ENCODE measurements at regions not wholly inside any gene's neighbourhood (a gene's known extent, or its start where the extent isn't known, plus 50 kb on each side); places are given as distances from the start of the nearest gene placed in this dataset.

DNA sequence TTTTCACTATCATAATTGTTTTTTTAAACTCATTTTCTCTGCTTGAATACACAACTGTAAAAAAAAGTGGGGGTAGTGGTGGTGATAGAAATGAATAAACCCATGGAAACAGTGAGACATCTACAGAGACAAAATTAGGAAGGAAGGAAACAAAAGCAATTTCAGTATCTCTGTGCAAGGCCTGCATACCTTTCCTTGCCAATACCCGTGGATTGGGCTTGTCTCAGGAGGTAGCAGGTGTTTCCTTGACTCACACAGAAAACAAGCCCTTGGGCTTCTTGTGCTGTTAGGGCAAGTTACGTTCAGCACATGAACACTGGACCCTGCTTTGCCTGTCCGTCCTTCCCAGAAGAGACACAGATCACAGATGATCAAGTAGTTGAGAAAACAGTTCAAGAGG lies 372.2 kb downstream of the ZSWIM6 start:
- Mint-ChIP-seq H3K27ac (peak overlapping the region; percentile 43), H3K4me1 (peaks cover 27 to 40% of the 10 kb centered on the region in 2 donors), H3K9me3 (no peaks in the 10 kb centered on the region), H3K36me3 (no peaks in the 10 kb centered on the region), H3K4me3 (peak overlapping the region in 1 of 2 donors; percentile 2), H3K27me3 (no peaks in the 10 kb centered on the region)
- DNase-seq (peak; percentile 39), ATAC-seq (replicated peaks) (peak; percentile 75 to 77)

DNA sequence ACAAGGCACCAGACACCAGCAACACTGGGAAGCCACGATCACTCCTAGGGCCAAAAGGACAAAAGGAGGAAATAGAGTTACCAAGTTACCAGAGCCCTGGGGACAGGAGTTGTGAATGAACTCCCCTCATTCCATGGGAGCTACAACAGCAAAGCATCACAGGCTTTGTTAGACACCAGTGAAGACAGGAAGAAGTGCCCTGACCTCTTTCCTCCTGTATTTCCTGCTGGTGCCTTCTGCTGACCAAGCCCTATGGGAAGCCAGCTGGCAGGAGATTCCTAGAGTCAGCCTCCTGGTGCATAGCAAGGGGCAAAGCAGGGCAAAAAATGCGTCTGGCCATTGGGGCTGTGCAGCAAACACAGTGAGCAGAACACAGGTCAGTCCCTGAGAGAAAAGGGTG lies 374.7 kb downstream of the ZSWIM6 start:
- H3K36me3 Mint-ChIP-seq, result no peaks in the 10 kb centered on the region
- peaks cover 5% of the 10 kb centered on the region in 2 donors for H3K9me3 Mint-ChIP-seq
- H3K4me1 Mint-ChIP-seq, result peaks cover 24 to 40% of the 10 kb centered on the region in 2 donors
- DNase-seq (no peak), ATAC-seq (replicated peaks) (no peak)
- no peak overlapping the region for H3K4me3 Mint-ChIP-seq
- H3K27me3 Mint-ChIP-seq, result no peaks in the 10 kb centered on the region
- H3K27ac Mint-ChIP-seq, result no peak overlapping the region

DNA sequence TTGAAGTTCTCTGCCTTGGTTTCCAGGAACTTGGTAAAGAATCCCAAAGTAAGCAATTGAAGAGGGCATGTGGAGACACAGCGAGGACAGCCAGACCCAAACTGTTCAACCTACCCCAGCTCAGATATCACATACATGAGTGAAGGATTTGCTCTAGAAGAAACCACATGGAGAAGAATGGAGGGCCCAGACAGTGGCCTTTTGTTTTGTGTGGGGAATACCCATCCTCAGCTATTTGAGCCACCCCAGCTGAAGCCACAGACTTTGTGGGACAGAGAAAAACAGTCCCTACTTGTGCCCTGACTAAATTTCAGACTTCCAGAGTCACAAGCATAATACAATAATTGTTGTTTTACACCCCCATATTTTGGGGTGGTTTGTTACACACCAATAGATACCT lies 387.1 kb downstream of the ZSWIM6 start:
- ATAC-seq (replicated peaks) (peak in 1 of 2 donors; percentile 27), DNase-seq (no peak)
- Mint-ChIP-seq H3K4me1 (peaks cover 0 to 2% of the 10 kb centered on the region in 2 donors), H3K9me3 (peaks cover 10 to 19% of the 10 kb centered on the region in 2 donors), H3K27me3 (peaks cover 0 to 8% of the 10 kb centered on the region in 2 donors), H3K27ac (no peak overlapping the region), H3K4me3 (no peak overlapping the region), H3K36me3 (peaks cover 0 to 4% of the 10 kb centered on the region in 2 donors)

DNA sequence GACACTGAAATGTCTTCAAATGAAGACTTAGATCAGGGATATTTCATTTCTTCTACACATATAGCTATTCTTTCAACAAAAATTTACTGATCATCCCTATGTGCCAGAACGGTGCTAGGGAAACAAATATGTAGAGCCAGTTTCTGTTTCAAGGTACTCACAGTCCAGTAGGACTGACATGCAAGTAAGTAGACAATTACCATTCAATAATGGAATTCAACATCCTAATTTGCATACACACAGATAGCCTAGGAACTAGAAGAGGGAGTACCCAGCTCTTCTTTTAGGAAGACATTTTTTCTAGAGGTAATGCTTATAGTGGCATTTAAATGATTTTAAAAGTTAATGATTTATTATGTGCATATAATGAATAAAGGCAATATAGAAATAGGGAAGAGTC lies 388.8 kb downstream of the ZSWIM6 start:
- ATAC-seq (replicated peaks) (no peak), DNase-seq (no peak)
- H3K9me3 Mint-ChIP-seq, result peaks cover 10 to 19% of the 10 kb centered on the region in 2 donors
- H3K4me1 Mint-ChIP-seq, result peaks cover 0 to 2% of the 10 kb centered on the region in 2 donors
- peaks cover 0 to 8% of the 10 kb centered on the region in 2 donors for H3K27me3 Mint-ChIP-seq
- H3K27ac Mint-ChIP-seq, result no peak overlapping the region
- H3K4me3 Mint-ChIP-seq, result no peak overlapping the region
- H3K36me3 Mint-ChIP-seq, result peaks cover 0 to 4% of the 10 kb centered on the region in 2 donors

DNA sequence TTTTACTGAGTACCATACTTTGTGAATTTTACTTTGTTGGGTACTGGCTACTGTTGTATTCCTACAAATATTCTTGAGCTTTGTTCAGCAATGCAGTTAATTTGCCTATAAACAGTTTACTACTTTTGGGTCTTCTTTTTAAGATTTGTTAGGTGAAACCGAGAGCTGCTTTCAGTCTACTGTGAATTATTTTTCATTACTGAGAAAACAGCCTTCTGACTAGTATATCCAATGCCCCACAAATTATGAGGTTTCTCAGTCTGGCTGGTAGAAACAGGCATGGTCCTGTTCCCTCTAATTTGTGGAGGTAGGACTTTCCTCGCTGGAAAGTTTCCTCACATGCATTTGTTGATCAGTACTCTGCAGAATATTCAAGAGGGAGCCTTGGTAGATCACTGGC lies 392.0 kb downstream of the ZSWIM6 start:
- H3K36me3 Mint-ChIP-seq, result peaks cover 0 to 4% of the 10 kb centered on the region in 2 donors
- H3K27me3 Mint-ChIP-seq, result peaks cover 0 to 8% of the 10 kb centered on the region in 2 donors
- H3K27ac Mint-ChIP-seq, result no peak overlapping the region
- ATAC-seq (replicated peaks) (no peak), DNase-seq (no peak)
- no peak overlapping the region for H3K4me3 Mint-ChIP-seq
- H3K9me3 Mint-ChIP-seq, result peaks cover 10 to 19% of the 10 kb centered on the region in 2 donors
- no peaks in the 10 kb centered on the region for H3K4me1 Mint-ChIP-seq

DNA sequence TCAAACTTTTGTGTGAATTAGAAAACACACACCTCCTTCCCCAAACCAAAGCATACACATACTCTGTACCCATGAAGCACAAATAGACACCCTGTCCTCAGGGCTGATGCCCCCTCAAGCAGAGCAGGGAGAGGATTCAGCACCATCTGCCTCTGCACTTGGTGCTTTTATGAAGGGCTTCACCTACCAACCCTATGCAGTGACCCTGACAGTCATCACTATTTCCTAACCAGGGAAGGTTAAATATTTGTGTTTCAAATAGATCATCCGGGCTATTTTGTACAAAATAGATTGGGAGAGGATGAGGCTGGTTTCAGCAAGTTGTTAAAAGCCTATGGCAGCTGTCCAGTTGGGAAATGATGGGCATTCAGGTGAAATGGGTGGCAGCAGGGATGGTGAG lies 396.2 kb downstream of the ZSWIM6 start:
- no peak for DNase-seq
- peaks cover 2 to 5% of the 10 kb centered on the region in 2 donors for H3K9me3 Mint-ChIP-seq
- no peak for ATAC-seq (replicated peaks)
- no peak overlapping the region for H3K4me3 Mint-ChIP-seq
- H3K27me3 Mint-ChIP-seq, result peaks cover 10 to 32% of the 10 kb centered on the region in 2 donors
- no peak overlapping the region for H3K27ac Mint-ChIP-seq
- H3K4me1 Mint-ChIP-seq, result no peaks in the 10 kb centered on the region
- H3K36me3 Mint-ChIP-seq, result peaks cover 0 to 4% of the 10 kb centered on the region in 2 donors

DNA sequence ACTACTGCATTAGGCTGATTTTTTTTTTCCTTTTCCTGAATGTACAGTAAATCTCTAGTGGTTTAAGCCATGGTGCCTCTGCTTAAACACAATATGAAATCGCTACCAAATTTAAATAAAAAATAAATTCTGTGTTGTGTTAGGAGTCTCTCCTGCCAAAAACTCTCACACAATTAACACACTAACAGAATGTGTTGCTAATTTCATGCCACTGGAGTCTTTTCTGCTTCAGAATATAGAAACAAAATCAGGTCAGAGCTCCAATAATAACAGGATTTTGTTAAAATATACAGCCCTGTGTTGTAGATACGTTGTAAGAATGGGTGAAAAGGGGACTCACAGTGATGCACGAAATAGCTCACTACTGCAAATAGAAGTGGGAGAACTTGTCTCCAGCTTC lies 398.8 kb downstream of the ZSWIM6 start:
- H3K9me3 Mint-ChIP-seq, result no peaks in the 10 kb centered on the region
- no peaks in the 10 kb centered on the region for H3K4me1 Mint-ChIP-seq
- ATAC-seq (replicated peaks) (no peak), DNase-seq (no peak)
- no peak overlapping the region for H3K27ac Mint-ChIP-seq
- no peak overlapping the region for H3K4me3 Mint-ChIP-seq
- peaks cover 10 to 23% of the 10 kb centered on the region in 2 donors for H3K27me3 Mint-ChIP-seq
- H3K36me3 Mint-ChIP-seq, result no peaks in the 10 kb centered on the region

DNA sequence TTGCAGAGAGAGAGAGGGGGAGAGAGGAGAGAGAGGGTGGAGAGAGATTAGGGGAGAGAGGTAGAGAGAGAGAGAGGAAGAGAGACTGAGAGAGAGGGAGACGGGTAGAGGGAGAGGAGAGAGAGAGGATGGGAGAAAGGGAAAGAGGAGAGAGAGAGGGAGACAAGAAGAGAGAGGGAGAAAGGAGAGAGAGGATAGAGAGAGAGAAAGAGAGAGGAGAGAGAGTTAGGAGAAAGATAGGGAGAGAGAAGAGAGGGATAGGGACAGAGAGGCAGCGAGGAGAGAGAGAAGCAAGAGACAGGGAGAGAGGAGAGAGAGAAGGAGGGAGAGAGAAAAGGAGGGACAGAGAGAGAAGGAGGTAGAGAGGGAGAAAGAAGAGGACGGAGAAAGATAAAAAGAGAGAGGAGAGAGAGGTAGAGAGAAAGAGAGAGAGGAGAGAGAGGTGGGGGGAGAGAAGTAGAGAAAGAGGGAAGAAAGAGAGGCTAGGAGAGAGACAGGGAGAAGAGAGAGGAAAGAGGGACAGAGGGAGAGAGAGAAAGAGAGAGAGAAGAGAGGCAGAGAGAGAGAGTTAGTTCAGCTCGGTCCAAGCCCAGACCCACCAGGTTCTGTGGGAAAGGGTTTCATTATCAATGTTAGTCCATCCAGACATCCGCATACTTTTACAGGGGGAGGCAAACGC lies 399.3 kb downstream of the ZSWIM6 start:
- DNase-seq (no peak), ATAC-seq (replicated peaks) (no peak)
- no peaks in the 10 kb centered on the region for H3K36me3 Mint-ChIP-seq
- no peaks in the 10 kb centered on the region for H3K9me3 Mint-ChIP-seq
- no peak overlapping the region for H3K4me3 Mint-ChIP-seq
- H3K27me3 Mint-ChIP-seq, result peaks cover 10 to 23% of the 10 kb centered on the region in 2 donors
- H3K27ac Mint-ChIP-seq, result no peak overlapping the region
- no peaks in the 10 kb centered on the region for H3K4me1 Mint-ChIP-seq

DNA sequence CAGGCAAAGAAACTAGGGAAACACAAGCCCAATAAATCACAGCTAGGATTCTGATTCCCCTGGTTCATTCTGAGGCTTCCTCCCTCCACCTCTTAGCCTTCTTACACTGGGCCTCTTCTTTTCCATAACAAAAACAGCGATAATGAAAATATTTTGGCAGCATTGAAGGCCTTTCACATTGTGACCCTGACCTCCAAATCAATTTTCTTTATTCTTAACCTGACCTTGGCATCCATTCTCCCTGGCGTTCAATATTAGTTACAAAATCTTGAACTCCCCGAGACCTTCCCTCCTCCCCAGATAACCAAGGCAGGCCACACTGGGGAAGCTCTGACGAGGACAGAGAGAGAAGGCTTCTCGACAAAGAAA lies 399.9 kb downstream of the ZSWIM6 start:
- Mint-ChIP-seq H3K27me3 (peaks cover 10 to 23% of the 10 kb centered on the region in 2 donors), H3K4me3 (no peak overlapping the region), H3K27ac (no peak overlapping the region), H3K36me3 (no peaks in the 10 kb centered on the region), H3K4me1 (no peaks in the 10 kb centered on the region), H3K9me3 (no peaks in the 10 kb centered on the region)
- no peak for ATAC-seq (replicated peaks)
- DNase-seq, result no peak

DNA sequence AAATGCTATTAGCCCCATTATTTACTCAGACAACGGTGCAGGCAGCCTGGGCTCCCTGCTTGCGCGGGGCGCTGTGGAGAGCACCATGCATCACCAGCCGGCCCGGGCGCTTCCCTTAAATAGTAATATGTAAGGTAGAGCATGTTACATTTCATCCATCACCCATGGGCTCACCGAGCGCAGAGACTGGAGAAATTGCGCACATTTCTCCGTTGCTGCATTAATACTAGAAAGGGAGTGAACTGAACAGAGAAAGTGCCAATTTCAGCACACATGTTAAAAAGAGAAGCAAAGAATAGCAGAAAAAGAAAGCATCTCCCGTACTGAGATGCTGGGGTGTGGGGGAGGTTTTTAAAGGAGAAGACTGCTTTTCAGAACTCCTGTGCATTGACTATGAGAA lies 400.3 kb downstream of the ZSWIM6 start:
- Mint-ChIP-seq H3K27ac (no peak overlapping the region), H3K4me3 (no peak overlapping the region)
- DNase-seq, result no peak

DNA sequence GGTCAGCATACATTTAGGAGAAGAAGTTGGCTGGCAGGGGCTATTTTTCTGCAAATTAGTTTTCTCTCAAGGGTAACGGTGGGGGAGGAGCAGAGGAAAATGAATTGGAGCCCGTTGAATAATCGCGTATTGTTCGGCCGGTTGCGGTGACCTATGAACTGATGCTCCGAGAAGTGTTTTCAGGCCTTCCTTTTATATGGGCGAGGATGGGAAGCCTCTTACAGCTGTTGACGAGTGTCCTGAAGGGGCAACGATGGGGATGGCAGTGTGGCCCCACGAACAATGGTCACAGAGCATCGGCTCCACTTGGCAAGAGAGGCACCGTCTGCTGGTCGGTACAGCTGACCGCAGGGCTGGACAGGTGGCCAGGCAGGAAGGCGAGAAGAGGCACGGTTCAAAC lies 400.7 kb downstream of the ZSWIM6 start:
- Mint-ChIP-seq H3K36me3 (no peaks in the 10 kb centered on the region), H3K27me3 (peaks cover 10 to 23% of the 10 kb centered on the region in 2 donors), H3K27ac (no peak overlapping the region), H3K4me1 (no peaks in the 10 kb centered on the region), H3K9me3 (no peaks in the 10 kb centered on the region), H3K4me3 (no peak overlapping the region)
- DNase-seq (no peak), ATAC-seq (replicated peaks) (no peak)

More for the DNA sequence above, 400.3 kb downstream of the ZSWIM6 start:
- Mint-ChIP-seq H3K9me3 (no peaks in the 10 kb centered on the region), H3K36me3 (no peaks in the 10 kb centered on the region), H3K4me1 (no peaks in the 10 kb centered on the region), H3K27me3 (peaks cover 10 to 23% of the 10 kb centered on the region in 2 donors)
- ATAC-seq (replicated peaks), result no peak

DNA sequence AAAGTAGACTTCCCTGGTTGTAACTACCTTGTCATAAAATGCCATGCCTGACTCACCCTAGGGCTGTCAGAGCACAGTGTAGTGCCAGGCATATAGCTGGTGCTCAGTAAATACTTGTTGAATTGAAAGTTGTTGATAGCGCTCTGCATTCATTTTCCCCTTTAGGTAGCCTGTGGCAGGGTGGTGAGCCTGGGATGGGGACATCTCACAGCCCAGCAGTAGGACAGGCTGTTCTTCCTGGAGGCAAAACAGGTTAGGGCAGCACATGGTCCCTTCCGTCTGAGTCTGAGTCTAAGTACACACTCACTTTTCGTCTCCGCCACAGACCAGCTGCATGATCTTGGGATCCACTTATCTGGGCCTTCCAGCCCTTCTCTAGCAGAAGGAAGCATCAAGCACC lies 401.9 kb downstream of the ZSWIM6 start:
- no peak for ATAC-seq (replicated peaks)
- no peak for DNase-seq
- H3K4me3 Mint-ChIP-seq, result no peak overlapping the region
- no peaks in the 10 kb centered on the region for H3K36me3 Mint-ChIP-seq
- H3K27me3 Mint-ChIP-seq, result peaks cover 10 to 23% of the 10 kb centered on the region in 2 donors
- no peak overlapping the region for H3K27ac Mint-ChIP-seq
- no peaks in the 10 kb centered on the region for H3K9me3 Mint-ChIP-seq
- H3K4me1 Mint-ChIP-seq, result no peaks in the 10 kb centered on the region

DNA sequence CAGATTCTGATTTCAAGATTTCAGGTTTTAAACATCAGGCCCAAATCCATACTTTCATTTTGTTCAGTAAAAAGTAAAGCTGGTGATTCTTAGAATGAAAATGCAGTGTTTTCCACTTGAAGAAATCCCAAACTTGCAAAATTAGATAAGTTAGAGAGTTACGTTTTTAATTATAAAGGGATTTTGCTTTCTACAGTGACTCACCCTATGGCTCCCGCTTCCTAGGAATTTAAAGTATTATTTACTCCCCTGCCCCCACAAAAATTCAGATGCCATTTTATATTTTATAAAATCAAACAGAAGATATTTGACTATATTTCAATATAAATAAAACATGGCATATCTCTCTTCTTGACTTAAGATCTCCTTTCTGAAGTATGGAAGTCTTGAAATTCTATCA lies 402.9 kb downstream of the ZSWIM6 start:
- no peaks in the 10 kb centered on the region for H3K36me3 Mint-ChIP-seq
- H3K9me3 Mint-ChIP-seq, result no peaks in the 10 kb centered on the region
- no peaks in the 10 kb centered on the region for H3K4me1 Mint-ChIP-seq
- ATAC-seq (replicated peaks) (no peak), DNase-seq (no peak)
- no peak overlapping the region for H3K4me3 Mint-ChIP-seq
- peaks cover 10 to 20% of the 10 kb centered on the region in 2 donors for H3K27me3 Mint-ChIP-seq
- H3K27ac Mint-ChIP-seq, result no peak overlapping the region

DNA sequence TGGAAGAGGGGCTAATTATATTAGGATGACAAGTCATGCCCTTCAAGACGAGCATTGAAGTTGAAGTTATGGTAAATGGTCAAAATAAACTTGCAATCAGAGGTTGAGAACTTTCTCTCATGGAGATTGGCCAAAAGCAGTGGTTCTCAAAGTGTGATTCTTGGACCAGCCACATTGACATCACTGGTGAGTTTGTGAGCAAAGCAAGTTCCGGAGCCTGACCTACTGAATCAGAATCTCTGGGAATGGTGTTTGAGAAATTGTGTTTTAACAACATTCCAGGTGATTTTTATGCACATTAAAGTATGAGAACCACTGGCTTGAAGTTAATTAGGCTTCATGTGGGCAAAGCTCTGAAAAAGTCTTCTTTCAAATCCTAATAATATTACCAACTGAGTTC lies 403.5 kb downstream of the ZSWIM6 start:
- Mint-ChIP-seq H3K9me3 (no peaks in the 10 kb centered on the region), H3K4me1 (no peaks in the 10 kb centered on the region), H3K4me3 (no peak overlapping the region), H3K36me3 (no peaks in the 10 kb centered on the region), H3K27ac (no peak overlapping the region), H3K27me3 (peaks cover 10 to 14% of the 10 kb centered on the region in 2 donors)
- DNase-seq, result no peak
- ATAC-seq (replicated peaks), result no peak

DNA sequence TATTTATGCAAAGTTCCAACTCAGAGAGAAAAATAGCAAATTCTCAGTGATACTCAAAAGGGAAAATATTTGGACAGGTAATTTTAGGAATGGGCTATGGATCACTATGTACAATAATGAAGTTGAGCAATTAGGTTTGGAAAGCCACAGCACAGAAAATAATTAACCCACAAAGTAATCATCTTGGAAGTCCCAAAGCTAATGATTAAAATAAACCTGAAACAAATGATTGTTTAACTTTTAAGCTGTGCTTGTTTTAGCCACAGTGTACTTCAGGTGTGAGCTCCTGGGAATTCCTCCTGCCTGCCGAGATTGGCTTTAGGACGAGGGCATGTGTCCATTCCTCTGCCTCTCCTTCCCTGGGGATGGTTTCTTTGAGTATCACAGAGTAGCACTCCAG lies 403.9 kb downstream of the ZSWIM6 start:
- Mint-ChIP-seq H3K27ac (no peak overlapping the region), H3K4me1 (no peaks in the 10 kb centered on the region), H3K27me3 (peaks cover 10 to 12% of the 10 kb centered on the region in 2 donors), H3K9me3 (no peaks in the 10 kb centered on the region), H3K36me3 (no peaks in the 10 kb centered on the region), H3K4me3 (no peak overlapping the region)
- no peak for ATAC-seq (replicated peaks)
- DNase-seq, result no peak
